ENCODE measurements at regions not wholly inside any gene's neighbourhood (a gene's known extent, or its start where the extent isn't known, plus 50 kb on each side); places are given as distances from the start of the nearest gene placed in this dataset.

DNA sequence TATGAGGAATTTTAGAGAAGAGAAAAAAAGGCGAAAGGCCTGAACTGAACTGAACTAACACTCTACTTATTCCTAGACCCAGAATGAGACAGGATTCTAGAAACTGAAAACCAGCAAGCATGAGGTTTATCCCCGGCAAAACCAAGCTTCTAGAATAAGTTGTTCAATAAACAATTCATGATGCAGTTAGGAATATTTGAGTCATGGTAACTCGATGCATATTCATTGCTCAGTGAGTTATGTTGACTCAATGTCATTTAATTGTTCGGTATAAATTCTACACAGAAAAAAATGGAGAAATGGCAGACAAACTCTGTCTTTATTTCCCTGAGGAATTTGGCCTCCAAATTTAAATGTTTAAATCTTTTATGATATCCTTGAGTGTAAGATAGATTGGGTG, 321.5 kb downstream of the SATB2 start:
- in situ Hi-C loops (cut with HindIII; ENCODE audit: low sequenced_read_pairs) = no loop called here

DNA sequence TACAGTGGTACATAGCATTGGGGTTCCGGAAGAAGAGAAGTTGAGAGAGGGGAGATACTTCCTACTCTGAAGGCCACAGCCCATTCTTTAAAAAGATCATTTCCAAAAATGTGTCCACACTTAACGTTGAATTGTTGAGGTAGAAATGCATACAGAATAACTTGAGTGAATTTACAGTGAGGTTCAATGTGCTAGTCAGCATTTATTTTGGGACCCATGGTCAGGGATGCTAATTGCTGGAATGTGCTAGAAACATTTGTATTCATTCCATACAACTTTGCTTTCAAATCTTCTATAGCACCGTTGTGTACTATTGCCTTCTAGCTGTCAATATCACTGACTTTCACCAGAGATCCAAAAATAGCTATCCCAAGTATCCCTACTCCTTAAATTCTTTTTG, 325.9 kb downstream of the SATB2 start:
- in situ Hi-C loops (cut with HindIII; ENCODE audit: low sequenced_read_pairs) = no loop called here

DNA sequence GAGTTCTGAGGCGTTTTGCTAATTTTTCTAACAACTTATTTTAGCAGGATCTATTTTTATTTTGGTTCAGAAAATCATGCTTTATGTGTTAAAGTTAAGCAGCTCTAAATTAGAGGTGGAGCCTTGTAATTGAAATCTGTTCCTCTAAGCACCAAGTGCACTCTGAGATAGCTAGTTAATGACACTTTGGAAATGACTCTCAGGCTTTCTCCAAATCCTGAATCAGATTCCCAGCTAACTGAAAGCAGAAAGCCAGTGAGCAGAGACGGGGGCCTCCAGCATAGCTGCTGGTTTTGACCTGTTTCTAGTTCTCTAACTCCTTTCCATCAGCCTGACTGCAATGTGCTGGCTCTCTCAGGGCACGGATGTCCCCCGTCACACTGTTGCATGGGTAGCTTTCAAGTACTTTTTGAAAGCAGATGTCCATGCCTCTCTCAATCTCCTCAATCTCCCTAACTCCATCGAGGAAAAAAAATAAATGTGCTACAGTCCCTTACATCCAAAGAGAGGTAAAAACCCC, 326.5 kb downstream of the SATB2 start:
- in situ Hi-C loops (cut with HindIII; ENCODE audit: low sequenced_read_pairs) = no loop called here

DNA sequence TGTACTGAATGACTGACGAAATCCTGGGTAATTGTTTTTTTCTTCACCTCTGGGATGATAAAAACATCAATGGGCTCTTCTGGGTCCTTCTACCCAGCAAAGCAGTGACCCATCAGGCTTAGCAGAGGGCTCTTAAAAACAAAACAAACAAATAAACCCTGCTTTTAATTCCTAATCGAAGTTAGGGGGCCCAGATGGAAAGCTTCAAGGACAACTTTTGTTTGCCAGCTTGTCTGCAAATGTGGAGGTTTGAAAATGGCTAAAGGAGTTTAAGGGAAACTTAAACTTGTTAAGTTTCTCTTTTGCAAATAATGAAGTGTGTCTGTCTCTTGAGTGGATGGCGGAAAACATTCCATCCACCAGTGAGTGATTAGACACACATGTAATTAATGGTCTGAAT, 327.2 kb downstream of the SATB2 start:
- in situ Hi-C loops (cut with HindIII; ENCODE audit: low sequenced_read_pairs) = no loop called here

DNA sequence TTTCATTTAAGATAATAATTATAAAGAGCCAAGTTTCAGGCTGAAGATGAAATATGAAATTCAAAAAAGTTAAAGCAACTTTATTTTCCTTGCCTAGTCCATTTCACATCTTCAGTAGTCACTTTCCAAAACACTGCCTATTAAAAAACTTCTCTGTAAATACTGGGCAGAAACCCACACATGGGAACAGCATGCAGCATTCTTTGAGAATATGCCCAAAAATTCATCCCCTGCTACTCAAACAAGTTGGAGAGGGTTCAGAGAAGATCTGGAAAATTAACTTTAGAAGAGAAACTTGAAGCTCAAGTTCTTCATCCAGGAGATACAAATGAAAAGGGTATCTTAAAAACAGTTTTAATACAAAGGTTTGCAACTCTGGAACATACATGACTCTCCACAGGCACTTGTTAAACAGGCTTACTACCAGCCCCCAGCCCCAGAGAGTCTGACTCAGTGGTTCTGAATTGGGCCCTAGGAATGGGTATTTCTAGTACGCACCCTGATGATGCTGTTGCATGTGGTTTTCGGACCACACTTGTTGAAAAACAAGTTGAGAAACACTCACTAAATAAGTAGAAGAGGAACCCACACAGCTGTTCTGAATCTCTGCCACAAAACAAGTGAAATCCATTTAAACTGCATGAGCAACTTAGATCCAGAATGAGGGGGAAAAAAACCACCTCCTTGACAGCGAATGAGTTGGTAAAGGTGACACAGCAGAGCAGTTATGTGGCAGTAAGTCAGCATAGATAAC, 329.1 kb downstream of the SATB2 start:
- in situ Hi-C loops (cut with HindIII; ENCODE audit: low sequenced_read_pairs) = no loop called here

DNA sequence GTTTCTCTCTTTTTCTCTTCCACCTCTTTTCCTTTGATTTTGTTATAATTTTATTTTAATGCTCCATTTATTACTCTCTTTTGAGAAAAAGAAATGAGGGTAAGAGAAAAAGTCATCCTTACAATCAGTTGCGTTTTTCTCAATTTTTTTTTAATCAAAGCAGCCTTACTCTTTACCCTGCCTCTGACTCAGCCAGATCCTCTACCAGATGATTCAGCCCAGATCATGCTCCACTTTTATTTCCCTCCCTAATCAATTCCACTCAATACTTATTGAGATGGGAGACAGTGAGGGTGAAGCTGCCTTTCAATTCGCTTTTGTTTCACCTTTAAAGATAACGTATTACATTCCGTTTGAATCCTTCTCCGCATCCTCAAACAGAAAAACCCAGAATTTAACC, 337.9 kb downstream of the SATB2 start:
- in situ Hi-C loops (cut with HindIII; ENCODE audit: low sequenced_read_pairs) = no loop called here

DNA sequence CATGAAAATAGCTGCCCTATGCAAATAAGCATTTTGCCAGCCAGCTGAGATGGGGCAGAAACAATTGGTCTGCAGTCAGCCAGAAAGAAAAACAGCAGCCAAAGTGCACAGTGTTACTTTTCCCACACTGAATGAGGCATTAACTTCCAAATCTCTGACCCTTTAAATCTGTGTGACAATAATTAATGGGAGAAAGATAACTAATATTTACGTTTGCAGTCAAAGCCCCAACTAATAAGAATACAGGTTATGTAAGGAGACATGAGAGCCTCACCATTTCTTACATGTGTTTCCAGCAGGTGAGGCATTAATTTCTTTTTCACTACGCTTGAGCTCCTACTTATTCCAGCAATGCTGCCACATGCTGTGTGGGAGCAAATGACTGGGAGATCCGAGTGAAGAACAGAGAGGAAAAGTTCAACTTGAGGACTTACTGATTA, 339.0 kb downstream of the SATB2 start:
- in situ Hi-C loops (cut with HindIII; ENCODE audit: low sequenced_read_pairs) = no loop called here

DNA sequence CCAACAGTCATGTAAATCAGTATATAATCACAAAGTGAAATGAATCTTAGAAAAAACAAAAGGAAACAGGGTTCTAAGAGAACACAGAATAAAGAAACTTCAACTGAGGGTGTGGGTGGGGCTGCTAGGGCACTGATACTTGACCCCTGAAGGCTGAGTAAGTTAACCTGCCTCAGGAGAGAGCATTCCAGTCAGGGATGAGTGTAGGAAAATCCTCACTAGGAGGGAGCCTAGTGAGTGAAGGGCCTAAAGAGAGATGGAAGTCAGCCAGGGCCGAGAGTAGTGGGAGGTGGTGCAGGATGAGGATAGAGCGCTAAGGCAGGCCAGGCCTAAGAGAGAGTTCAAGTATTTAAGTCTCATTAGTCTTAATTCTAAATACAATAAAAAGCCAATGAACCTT, 342.6 kb downstream of the SATB2 start:
- in situ Hi-C loops (cut with HindIII; ENCODE audit: low sequenced_read_pairs) = no loop called here

DNA sequence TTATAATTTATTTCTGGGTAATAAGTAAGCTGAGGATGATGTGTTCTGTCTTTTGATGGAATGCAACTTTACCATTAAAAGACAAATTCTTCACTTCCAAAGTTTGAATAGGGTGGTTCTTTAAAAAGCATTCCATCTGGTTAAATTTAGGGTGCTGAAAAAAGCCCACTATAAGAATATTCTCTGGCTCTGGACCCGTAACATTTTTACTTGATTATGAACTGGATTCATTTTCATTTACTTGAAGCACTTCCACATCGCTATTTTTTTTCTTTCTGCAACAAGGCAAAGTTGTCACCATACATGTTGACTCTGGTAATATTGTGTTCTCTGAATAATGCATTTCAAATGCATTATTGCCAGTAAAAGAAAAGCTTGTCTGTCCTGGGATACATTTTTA, 344.6 kb downstream of the SATB2 start:
- in situ Hi-C loops (cut with HindIII; ENCODE audit: low sequenced_read_pairs) = no loop called here

DNA sequence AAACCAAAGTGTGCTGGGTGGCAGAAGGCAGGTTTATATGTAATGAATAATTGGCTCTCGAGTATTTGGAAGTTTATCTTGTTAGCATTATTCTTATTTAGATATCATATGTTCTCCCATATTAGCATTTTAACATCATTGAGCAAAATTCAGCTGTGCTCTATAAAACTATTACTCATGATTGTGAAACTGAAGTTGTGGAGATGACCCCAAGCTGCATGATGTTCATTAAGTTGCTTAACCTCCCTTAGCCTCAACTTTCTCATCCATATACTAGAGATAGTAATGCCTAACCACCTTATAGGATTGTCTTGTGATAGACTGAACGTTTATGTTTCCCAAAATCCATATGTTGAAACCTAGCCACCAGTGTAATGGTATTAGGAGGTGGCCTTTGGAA, 346.3 kb downstream of the SATB2 start:
- in situ Hi-C loops (cut with HindIII; ENCODE audit: low sequenced_read_pairs) = no loop called here

DNA sequence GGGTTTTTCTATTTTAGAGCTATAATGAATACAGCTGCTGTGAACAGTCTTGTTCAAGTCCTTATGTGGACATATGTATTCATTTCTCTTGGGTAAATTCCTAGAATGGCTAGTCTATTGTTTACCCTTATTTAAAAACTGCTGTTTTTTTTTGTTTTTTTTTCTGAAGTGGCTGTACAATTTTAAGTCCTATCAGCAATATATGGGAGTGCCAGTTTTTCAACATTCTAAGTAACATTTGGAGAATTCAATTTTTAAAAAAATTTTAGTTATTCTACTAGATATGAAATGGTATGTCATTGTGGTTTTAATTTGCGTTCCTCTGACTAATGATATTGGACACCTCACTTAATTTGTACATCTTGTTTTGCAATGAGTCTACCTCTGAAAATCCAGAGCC, 349.7 kb downstream of the SATB2 start:
- in situ Hi-C loops (cut with HindIII; ENCODE audit: low sequenced_read_pairs) = no loop called here

DNA sequence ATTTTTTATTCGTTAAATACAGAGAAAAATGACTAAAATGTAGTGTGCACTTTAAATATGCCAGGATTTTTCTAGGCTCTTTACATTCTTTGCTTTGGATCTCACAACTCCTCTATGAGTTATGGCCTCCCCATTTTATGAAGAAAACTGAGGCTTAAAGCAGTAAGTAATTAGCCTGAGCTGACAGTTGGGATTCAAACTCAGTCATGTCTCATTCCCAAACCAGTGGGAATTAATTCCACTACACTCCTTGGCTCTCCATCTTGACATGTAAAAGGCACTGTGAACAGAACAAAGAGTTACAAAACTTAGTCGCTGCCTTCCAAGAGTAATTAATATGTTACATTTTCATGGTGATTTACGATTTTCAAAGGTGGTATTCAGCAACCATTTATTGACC, 351.9 kb downstream of the SATB2 start:
- in situ Hi-C loops (cut with HindIII; ENCODE audit: low sequenced_read_pairs) = no loop called here

DNA sequence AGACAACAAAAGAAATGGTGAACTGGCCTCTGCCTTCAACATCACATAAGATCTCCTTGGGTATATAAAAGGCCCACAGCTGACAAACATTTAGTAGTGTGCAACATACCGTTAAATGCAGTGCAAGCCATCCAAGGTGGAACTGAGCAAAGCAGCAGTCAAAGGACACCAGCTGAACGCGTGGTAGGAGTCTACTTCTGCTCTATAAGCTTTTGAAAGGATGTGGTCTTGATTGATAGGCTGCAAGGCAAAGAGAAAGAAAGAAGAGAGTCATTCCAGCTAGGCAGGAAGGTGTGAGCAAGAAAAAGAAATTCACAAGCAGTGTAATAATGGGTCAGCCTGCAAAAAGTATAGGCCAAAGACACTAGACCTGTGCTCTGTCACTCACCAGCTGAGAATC, 356.3 kb downstream of the SATB2 start:
- in situ Hi-C loops (cut with HindIII; ENCODE audit: low sequenced_read_pairs) = no loop called here

DNA sequence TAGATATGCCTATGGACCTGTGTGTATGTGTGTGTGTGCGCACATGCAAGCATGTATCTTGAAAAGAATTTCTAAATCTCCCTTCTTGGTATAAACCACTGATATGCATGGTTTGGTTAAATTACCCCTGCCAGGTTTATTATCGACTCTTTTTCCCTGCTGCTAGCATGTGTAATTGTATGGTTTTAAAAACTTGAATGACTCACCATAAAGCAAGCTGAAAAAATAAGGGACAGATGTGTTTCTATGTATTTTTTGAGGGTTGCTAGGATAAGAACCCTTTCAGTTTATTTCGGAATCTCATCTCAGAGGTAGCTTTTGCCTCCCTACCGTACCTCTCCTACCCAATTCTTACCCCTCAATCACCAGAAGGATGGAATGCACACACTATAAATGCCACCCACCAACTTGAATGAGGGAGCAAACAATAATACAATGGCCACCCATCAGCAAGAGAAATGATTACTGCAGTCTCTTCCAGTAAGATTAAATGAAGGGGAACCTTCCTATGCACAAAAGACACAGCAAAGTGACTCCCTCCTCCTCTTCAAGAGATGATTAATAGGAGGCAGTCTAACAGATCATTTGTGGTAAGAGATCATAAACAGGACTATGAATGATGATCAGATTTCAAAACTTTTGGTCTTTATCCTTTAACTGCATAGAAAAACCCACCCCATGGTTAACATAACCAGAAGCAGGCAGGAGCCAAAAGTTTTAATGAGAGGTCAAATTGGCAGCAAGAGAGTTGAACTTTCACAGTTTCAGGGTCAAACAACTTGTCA, 357.2 kb downstream of the SATB2 start:
- in situ Hi-C loops (cut with HindIII; ENCODE audit: low sequenced_read_pairs) = no loop called here

DNA sequence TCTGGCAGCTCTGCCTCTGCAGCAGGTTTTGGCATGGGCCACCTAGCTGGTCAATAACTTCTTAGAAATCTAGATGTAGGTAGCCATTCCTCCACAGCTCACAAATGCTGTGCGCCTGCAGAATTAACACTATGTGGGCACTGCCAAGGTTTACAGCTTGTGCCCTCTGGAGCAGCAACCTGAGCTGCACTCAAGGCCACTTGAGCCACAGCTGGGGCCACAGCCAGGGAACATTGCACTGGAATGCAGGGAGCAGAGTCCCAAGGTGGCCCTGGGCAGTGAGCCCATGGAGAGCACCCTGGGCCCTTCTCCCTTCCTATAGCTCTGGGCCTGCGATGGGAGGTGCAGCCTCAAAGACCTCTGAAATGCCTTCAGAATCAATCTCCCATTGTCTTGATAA, 365.3 kb downstream of the SATB2 start:
- in situ Hi-C loops (cut with HindIII; ENCODE audit: low sequenced_read_pairs) = no loop called here

DNA sequence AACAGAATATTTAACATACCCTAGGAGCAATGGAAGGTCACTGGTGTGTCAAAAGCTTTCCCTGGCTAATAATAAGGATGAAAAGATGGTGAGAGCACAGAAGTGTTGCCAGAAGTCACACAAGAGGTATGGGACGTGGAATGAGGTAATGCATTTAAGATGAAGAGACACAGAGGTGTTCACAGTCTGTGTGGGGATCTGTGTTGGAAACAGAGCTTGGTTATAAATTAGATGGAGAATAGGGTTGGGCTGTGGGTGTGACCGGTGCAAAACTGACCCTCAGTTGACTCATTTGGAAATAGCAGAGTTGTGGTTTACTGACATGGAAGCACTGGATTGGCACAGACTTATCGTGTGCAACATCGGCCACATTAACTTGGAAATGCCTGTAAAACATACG, 372.5 kb downstream of the SATB2 start:
- in situ Hi-C loops (cut with HindIII; ENCODE audit: low sequenced_read_pairs) = no loop called here

DNA sequence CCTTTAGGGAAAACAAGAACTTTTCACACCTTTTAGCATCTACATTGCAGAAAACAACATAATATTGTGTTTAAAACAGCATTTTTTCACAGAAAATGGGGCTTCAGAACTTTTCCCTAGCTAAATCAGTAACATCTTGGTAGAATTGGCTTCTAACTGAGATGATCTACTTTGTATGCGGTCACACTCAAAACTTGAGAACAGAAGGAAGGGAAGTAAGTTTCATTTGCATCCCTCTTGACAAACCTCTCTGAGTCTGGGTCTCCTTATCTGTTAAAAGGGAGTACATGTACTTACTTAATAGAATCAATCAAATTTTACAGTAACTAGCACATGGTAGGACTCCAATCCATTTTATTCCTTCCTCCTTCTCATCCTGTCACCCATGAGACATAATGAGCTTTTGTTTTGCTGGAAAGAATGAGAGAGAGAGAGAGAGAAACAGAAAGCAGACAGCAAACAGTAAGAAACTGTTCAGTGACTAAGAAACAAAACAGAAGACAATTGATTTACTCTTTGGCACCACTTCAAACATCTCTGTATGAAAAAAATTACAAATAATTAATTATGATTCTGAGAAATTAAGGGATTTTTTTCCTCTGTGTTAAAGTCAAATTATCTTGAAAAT, 387.3 kb downstream of the SATB2 start:
- in situ Hi-C loops (cut with HindIII; ENCODE audit: low sequenced_read_pairs) = no loop called here

DNA sequence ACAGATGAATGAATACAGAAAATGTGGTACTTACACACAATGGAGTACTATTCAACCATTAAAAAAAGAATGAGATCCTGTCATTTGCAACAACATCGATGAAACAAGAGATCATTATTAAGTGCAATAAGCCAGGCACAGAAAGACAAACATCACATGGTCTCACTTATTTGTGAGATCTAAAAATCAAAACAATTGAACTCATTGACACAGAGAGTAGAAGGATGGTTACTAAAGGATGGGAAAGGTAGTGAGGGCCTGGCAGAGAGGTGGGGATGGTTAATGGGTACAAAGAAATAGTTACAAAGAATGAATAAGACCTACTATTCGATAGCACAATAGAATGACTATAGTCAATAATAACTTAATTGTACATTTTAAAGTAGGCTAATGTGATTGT, 393.5 kb downstream of the SATB2 start:
- in situ Hi-C loops (cut with HindIII; ENCODE audit: low sequenced_read_pairs) = no loop called here

DNA sequence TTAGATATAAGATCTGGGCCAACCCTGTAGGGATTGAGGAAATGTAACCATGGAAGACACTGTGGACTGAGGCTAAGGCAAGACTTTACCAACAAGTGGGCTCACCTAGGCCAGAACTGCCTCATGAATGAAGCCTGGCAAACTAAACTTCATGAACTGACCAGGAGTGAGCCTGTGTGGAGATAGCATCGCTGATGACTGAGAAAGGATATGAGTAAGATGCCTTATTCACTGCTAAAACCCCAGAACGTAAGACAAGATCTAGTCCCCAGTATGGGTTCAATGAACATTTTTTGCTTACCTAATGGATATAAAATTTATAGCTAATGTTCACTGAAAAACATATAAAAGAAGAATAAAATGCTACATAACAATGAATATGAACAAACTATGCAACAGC, 399.8 kb downstream of the SATB2 start:
- in situ Hi-C loops (cut with HindIII; ENCODE audit: low sequenced_read_pairs) = no loop called here

DNA sequence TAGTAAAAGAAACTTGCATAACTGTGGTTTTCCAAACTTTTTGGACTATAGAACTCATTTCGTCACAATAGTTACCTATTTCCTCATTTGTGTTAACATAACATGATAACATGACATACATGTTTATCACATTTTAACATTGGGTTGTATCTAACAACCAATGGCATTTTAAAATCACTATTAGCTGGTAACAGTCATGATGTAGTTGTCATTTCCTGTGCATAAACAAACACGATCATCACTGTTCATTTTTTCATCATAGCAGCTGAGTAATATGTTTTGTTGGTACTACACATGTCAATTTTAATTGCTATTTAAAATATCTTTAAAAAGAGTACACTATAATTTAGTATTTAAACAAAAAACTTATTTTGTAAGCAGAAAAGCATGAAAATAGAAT, 402.4 kb downstream of the SATB2 start:
- in situ Hi-C loops (cut with HindIII; ENCODE audit: low sequenced_read_pairs) = no loop called here

DNA sequence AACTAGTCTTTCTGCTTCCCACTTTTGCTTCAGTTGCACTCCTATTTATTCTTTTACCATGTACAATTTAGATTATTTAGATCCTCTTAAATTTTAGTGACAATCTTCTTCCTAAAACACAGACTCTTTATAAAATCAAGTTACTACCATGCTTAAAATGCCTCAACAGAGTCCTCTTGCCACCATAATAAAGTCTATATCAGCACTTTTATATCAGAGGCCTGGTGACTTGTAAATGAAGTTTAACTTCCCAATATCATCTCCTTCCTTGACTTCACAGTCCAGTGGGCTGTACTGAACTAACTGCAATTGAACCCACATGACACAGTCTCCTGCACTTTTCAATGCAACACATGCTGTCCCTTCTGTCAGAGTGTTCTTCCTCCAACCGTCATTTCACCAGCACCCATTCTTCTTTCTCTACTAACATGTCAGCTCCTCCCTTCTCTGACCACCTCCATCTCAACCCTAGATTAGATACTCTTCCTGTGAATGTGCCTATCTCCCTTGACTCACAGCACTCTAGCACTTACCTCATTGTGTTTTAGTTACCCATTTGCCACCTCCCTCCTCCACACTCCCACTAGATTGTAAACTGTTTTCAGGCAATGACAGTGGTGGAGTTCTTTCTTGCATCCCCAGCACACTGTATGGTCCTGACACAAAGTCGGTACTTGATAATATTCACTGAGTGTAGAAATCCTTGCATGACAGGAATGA, 414.9 kb downstream of the SATB2 start:
- in situ Hi-C loops (cut with HindIII; ENCODE audit: low sequenced_read_pairs) = no loop called here
